ENCODE measurements at regions not wholly inside any gene's neighbourhood (a gene's known extent, or its start where the extent isn't known, plus 50 kb on each side); places are given as distances from the start of the nearest gene placed in this dataset.

DNA sequence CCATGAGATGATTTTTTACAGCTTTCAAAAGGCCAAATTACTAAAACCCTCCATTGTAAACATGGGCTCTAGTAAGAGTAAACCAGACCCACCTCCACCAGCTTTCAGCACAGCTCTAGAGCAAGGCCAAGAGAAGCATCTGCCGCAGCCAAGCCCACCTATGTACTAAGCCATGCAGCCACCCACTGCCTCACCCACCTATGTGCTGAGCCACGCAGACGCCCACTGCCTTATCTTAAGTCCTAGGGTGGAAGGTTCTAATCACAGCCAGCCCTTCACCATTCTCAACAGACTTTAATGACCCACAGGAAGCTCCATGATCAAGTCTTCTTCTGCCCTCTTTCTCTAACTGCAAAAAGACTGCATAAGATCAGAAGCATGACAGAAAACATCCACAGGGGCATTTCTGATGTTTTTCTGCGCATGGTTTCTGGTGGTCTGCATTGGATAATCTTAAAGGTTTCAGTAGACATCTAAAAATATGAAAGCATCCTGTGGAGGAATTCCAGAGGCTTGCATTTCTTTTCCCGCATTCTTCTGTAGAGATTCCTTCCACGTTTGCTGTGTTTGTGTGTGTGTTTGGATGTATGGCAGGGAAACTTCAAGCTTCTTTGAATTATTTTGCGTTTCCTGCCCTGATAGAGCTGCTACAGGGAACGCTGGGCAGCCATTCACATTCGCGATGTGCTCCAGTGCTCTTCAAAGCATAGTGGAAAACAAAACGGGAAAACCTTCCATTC is 286.1 kb upstream of the KLF6 start:
- Histone ChIP-seq H3K4me1 (no peaks in the 10 kb centered on the region), H3K4me3 (no peak overlapping the region), H3K27me3 (no peaks in the 10 kb centered on the region), H3K27ac (no peak overlapping the region), H3K9me3 (replicated peaks) (no peaks in the 10 kb centered on the region), H3K36me3 (no peaks in the 10 kb centered on the region)
- DNase-seq: no peak

DNA sequence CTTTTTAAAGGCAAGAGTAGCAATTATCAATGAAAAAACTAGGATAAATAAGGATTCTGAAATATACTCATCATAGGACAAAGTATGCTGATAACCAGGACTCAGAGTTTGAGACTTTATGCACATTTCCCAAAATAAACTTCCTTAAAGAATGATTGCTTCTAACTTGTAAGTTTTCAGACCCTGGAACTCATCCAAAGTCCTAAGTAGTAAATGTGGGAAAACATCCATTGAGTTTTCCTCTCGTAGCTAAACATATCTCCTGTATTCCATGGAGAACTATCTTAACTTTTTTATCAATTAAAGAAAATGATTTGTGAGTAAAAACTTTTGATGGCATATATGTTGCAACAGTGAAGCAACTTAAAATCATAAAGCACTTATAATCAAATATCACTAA is 285.2 kb upstream of the KLF6 start:
- H3K4me1 ChIP-seq: no peaks in the 10 kb centered on the region
- no peaks in the 10 kb centered on the region for H3K9me3 ChIP-seq (replicated peaks)
- DNase-seq: no peak
- no peaks in the 10 kb centered on the region for H3K27me3 ChIP-seq
- H3K36me3 ChIP-seq: no peaks in the 10 kb centered on the region
- H3K4me3 ChIP-seq: no peak overlapping the region
- H3K27ac ChIP-seq: no peak overlapping the region

DNA sequence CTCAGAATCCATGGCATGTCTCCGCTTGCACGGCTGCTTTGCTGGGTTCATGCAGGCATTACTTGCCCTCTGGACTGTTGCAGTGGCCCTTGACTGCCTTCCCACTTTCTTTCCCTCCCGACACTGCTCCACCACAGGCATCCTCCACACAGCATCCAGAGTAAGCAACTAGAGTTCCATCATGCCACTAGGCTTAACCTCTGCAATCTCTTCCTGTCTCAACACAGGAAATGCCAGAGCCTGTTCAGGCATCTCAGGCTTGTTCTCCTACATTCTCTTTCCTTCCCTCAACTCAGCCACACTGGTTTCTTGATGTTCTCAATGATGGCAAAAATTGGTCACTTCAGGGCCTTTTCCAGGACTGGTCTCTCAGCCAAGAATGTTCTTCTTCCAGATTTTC is 284.5 kb upstream of the KLF6 start:
- DNase-seq: no peak
- no peak overlapping the region for H3K27ac ChIP-seq
- no peak overlapping the region for H3K4me3 ChIP-seq

DNA sequence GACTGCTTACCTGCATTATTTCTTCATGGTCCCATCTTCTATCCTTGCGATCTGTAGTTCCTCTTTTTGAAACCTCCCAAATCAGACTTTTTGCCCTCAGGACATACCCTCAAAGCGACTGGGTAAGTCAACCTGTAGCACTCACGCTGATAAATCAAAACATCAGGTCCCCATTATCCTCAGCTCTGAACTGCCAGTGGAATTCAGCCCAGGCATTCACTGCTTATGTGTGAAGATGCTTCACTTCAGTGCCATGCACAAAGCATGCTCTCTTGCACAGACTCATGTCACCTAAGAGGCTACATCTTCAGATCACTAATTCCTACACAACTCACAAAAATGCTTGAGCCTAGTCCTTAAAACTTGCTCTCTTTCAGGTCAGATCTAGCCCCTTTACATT is 283.6 kb upstream of the KLF6 start:
- Histone ChIP-seq H3K27ac (no peak overlapping the region), H3K9me3 (replicated peaks) (no peaks in the 10 kb centered on the region), H3K36me3 (no peaks in the 10 kb centered on the region), H3K4me3 (no peak overlapping the region), H3K27me3 (no peaks in the 10 kb centered on the region), H3K4me1 (no peaks in the 10 kb centered on the region)
- no peak for DNase-seq

More for the DNA sequence above, 284.5 kb upstream of the KLF6 start:
- no peaks in the 10 kb centered on the region for H3K27me3 ChIP-seq
- H3K36me3 ChIP-seq: no peaks in the 10 kb centered on the region
- no peaks in the 10 kb centered on the region for H3K4me1 ChIP-seq
- H3K9me3 ChIP-seq (replicated peaks): no peaks in the 10 kb centered on the region

DNA sequence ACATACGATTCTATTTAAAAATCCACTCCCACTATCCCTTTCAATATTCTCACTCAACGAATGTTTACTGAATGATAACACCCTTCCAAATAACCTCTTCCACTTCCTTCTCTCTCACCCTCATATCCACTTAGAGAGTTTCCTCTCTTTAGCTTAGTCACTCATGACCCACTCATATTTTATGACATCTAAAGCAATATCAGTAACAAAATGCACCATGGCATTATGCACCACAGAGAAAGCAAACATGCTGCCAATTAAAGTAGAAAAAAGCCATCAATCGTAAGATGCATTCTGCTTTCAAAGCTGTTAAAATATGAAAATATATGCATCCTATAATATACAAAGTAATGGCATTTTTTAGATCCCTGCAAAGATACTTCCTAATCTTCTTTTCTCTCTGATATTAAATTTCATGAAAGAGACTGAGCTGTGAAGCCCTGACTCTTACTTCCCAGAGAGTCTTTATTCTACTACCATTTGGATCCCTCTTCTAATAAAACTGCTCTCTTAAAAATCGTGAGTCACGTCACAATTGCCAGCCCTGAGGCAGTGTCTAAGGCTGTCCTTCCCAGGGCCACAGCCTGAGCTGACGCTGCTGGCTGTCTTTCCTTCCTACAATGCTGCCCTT is 283.0 kb upstream of the KLF6 start:
- Histone ChIP-seq H3K9me3 (replicated peaks) (no peaks in the 10 kb centered on the region), H3K4me1 (no peaks in the 10 kb centered on the region), H3K4me3 (no peak overlapping the region), H3K27ac (no peak overlapping the region), H3K36me3 (no peaks in the 10 kb centered on the region), H3K27me3 (no peaks in the 10 kb centered on the region)
- DNase-seq: no peak

DNA sequence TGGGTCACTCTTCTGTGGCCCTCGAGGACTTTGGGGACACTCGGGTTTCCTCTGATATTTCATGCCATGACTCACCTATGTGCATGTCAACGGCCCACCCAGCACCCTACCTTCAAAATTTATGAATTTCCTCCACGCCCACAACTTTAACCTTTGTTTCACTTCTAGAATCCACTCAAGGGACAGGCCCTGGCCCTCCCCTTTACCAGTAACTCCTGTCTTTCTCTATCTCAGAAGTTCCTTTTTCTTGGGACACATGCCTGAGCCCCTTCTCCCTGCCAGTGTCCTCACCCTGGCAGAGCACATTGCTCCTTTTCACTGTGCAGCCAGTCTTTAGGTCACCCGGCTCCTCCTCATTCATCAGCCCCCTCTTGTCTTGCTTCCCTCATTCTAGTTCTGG is 282.5 kb upstream of the KLF6 start:
- Histone ChIP-seq H3K36me3 (no peaks in the 10 kb centered on the region), H3K27me3 (no peaks in the 10 kb centered on the region), H3K9me3 (replicated peaks) (no peaks in the 10 kb centered on the region), H3K4me1 (no peaks in the 10 kb centered on the region), H3K4me3 (no peak overlapping the region), H3K27ac (no peak overlapping the region)
- no peak for DNase-seq

DNA sequence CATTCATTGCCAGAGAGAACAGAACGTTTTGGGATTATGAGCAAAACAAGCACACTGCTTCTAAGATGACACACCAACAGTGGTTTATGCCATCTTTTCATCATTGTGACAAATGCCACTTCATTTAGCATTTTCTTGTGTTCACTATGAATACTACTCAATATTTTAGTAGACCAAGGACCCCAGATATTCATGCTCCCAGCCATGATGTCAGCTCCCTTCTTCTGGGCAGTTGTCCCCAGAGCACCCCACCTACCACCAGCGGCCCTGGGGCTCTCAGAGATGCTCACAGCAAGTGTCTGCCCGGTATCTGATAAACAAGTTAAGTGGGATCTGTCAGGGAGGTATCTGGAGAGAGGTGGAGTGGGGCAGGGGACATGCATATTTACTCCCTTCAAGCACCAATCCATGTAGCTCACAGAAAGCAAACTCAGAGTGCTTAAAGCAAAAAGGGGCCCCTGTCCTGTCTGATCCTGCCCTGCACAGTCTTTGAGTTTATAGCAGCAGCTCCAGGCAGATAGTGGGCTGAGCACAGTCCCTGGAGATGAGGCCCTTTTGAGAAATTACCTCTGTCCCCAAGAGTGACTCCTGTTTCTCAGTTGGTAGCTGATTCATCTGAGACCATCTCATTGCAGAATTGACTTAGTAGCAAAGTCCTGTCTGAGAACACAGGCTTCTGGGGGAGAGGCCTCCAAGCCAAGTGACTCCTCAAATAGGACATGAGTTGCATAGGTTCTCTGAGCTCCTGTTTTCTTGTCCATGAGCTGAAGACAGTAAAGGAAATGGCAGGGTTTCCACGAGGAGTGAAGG is 281.8 kb upstream of the KLF6 start:
- Histone ChIP-seq H3K4me1 (no peaks in the 10 kb centered on the region), H3K27ac (no peak overlapping the region), H3K27me3 (no peaks in the 10 kb centered on the region), H3K9me3 (replicated peaks) (no peaks in the 10 kb centered on the region), H3K4me3 (no peak overlapping the region), H3K36me3 (no peaks in the 10 kb centered on the region)
- no peak for DNase-seq

DNA sequence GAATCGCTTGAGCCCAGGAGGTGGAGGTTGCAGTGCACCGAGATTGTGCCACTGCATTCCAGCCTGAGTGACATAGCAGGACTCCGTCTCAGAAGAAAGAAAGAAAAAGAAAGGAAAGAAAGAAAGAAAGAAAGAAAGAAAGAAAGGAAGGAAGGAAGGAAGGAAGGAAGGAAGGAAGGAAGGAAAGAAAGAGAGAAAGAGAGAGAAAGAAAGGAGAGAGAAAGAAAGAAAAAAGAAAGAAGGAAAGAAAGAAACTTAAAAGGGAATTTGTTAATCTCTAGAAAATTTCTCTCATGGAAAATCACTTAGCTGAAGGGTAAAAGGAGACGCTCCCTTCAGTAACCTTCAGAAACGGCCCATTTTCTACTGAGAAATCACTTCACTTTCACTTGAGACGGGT is 279.5 kb upstream of the KLF6 start:
- no peak overlapping the region for H3K4me3 ChIP-seq
- H3K27ac ChIP-seq: no peak overlapping the region
- H3K27me3 ChIP-seq: no peaks in the 10 kb centered on the region
- H3K4me1 ChIP-seq: no peaks in the 10 kb centered on the region
- no peaks in the 10 kb centered on the region for H3K9me3 ChIP-seq (replicated peaks)
- no peak for DNase-seq
- no peaks in the 10 kb centered on the region for H3K36me3 ChIP-seq

DNA sequence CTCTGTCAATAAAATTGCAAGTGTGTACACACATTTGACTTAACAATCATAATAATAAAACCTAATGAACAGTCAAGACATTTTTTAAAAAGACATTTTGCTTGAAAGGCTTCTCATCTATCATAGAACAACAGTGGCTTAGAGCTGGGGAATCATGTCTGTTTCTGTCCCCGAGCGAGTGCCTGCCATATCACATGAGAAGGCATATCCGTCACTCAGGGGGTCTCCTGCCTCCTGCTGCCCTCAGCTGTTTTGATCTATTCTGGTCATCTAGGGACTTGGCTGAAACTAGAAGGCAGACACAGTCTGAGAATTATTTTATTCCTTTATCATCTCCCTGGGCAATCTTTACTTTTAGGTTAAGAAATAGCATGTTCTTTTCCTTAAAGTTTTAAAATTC is 278.7 kb upstream of the KLF6 start:
- Histone ChIP-seq H3K27me3 (no peaks in the 10 kb centered on the region), H3K4me3 (no peak overlapping the region), H3K9me3 (replicated peaks) (no peaks in the 10 kb centered on the region), H3K27ac (no peak overlapping the region), H3K36me3 (no peaks in the 10 kb centered on the region), H3K4me1 (no peaks in the 10 kb centered on the region)
- DNase-seq: no peak

DNA sequence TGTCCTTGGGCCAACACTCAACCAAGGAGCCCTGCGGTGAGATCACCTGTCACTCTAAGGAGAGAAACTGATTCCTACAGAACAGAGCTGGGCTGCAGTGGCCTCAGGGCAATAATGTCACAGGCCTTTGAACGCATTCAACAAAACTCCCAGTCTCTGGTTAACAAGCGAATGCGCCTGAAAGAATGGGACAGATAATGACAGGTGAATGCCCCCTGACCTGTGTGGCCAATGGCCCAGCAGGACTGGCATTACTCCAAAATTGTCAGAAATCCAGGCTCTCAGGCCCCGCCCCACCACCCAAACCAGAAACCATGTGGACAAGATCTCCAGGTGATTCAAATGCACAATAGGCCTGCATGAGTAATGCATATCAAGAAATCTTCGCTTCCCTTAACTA is 277.7 kb upstream of the KLF6 start:
- H3K4me1 ChIP-seq: no peaks in the 10 kb centered on the region
- DNase-seq: no peak
- H3K4me3 ChIP-seq: no peak overlapping the region
- H3K27me3 ChIP-seq: no peaks in the 10 kb centered on the region
- H3K36me3 ChIP-seq: no peaks in the 10 kb centered on the region
- no peak overlapping the region for H3K27ac ChIP-seq
- no peaks in the 10 kb centered on the region for H3K9me3 ChIP-seq (replicated peaks)

DNA sequence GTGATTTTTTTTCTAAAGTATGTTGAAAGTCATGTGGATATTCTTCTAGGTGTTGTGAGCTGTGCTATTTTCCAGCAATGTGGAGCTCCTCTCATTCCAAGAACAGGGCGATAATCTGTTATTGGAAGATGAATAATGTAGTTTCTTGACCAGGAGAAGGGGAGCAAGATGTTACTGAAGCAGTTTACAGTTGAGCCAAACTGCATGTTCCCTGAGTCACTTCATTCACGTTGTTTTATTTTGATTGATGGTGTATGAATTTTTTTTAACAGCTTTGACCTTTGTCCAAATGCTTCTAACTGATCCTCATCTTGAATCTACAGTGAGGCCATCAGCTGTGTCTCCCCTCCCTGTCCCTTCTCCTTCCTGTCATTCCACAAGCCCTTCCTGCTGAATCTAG is 277.1 kb upstream of the KLF6 start:
- Histone ChIP-seq H3K4me1 (no peaks in the 10 kb centered on the region), H3K36me3 (no peaks in the 10 kb centered on the region), H3K9me3 (replicated peaks) (no peaks in the 10 kb centered on the region), H3K27ac (no peak overlapping the region), H3K27me3 (no peaks in the 10 kb centered on the region), H3K4me3 (no peak overlapping the region)
- DNase-seq: no peak

DNA sequence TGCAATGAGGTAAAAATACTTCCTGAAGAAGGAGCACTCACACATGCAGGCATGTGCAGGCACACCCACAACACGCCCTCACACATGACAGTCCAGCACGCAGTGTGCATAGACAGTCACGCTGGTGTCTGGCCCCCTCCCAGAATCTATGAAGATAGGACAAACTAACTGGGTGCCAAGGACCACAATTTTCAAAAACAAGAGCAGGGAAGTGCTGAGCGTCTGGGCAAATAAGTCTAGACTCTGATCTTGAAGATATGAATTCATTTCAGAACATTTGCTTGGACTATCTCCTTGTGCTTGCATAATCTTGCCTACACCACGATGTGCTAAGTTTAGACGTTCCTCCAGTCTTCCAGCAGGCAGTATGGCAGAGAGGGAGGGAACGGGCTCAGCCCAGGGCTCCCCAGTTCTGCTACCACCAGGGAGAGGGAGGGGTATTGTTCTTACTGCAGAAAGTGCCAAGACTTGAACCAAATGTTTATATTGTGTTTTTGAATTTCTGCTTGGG is 276.5 kb upstream of the KLF6 start:
- Histone ChIP-seq H3K4me3 (no peak overlapping the region), H3K27me3 (no peaks in the 10 kb centered on the region)
- no peak for DNase-seq

DNA sequence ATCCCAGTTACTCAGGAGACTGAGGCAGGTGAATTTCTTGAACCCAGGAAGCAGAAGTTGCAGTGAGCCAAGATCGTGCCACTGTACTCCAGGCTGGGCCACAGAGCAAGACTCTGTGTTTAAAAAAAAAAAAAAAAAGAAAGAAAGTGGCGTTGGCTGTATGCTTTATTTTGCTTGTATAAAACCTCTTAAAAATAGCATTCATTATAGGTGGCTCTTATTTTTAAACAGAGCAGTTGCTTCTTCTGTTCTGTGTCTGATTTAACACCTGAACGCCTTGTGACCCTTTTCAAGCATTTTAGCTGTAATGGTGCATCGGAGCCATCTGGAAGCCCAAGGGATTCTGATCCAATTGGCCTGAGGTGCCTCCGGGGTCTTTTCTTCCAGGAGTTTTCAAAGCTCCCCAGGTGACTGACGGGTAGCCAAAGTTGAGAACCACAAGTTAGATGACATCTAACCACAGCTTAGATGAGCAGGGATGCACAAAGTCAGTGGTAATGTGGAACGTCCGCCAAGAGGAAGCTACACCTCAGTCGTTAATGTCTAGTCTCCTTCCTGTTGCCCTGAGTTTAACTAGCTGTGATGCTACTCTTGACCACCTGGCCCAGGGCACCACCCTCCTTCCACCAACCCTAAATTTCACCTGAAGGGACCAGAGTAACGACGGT is 274.6 kb upstream of the KLF6 start:
- no peaks in the 10 kb centered on the region for H3K36me3 ChIP-seq
- no peak overlapping the region for H3K4me3 ChIP-seq
- no peak overlapping the region for H3K27ac ChIP-seq
- no peaks in the 10 kb centered on the region for H3K27me3 ChIP-seq
- DNase-seq: no peak
- no peaks in the 10 kb centered on the region for H3K9me3 ChIP-seq (replicated peaks)
- H3K4me1 ChIP-seq: no peaks in the 10 kb centered on the region

More for the DNA sequence above, 276.5 kb upstream of the KLF6 start:
- Histone ChIP-seq H3K27ac (no peak overlapping the region), H3K36me3 (no peaks in the 10 kb centered on the region), H3K9me3 (replicated peaks) (no peaks in the 10 kb centered on the region), H3K4me1 (no peaks in the 10 kb centered on the region)

DNA sequence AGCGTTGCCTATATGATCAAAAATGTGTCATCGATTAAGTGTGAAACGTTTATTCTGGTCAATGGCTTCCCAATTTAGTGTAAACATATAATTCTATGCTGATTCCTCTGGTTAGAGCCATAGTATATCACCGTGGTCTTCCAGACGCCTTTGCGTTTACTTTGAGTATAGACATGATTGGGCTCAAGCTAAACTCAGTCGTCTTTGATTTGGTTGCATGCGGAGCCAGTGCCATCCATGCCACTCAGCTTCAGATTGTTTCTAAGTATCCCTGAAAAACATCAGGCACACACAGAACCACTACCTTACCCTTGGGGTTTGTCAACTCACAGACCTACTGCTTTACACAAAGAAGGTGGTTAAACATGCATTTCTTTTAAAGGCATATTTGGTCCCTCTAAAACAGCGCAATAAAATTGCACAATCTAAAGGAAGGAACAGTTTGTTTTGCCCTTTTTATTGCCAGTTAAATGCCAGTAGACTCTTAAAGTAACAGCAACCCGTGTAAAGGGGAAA is 273.6 kb upstream of the KLF6 start:
- no peak overlapping the region for H3K4me3 ChIP-seq
- no peak overlapping the region for H3K27ac ChIP-seq
- DNase-seq: no peak
- H3K4me1 ChIP-seq: no peaks in the 10 kb centered on the region
- H3K36me3 ChIP-seq: no peaks in the 10 kb centered on the region
- H3K9me3 ChIP-seq (replicated peaks): no peaks in the 10 kb centered on the region
- H3K27me3 ChIP-seq: no peaks in the 10 kb centered on the region
